AG09319 (cell line): ENCODE measurements at regions not wholly inside any gene's neighbourhood (a gene's known extent, or its start where the extent isn't known, plus 50 kb on each side); places are given as distances from the start of the nearest gene placed in this dataset.

Experiments used
- DNase-seq: peaks from one replicate; pipeline ENCODE4 v3.0.0-alpha.2; 2010; ENCODE audit warnings: low read depth; ENCODE audit errors: extremely low read depth
- CTCF ChIP-seq: IDR thresholded peaks from 2 replicates; pipeline ENCODE4 v1.5.1; 2011; ENCODE audit warnings: low read depth, mild to moderate bottlenecking, inconsistent platforms, low read length, moderate library complexity

- no peak for TF ChIP-seq CTCF
Observed at GRCh38 chr9:108637340-108637739, 218.4 kb downstream of the ACTL7B start.

GRCh38 chr9:108636013-108636412, 219.8 kb downstream of the ACTL7B start:
- DNase-seq: no peak
- TF ChIP-seq CTCF: no peak

More at GRCh38 chr9:108637340-108637739, 218.4 kb downstream of the ACTL7B start:
- DNase-seq: no peak

GRCh38 chr9:108634672-108635462, 220.9 kb downstream of the ACTL7B start:
- TF ChIP-seq CTCF: no peak
- DNase-seq: no peak

GRCh38 chr9:108634204-108634603, 221.6 kb downstream of the ACTL7B start:
- no peak for TF ChIP-seq CTCF
- no peak for DNase-seq

GRCh38 chr9:108631496-108632285, 224.1 kb downstream of the ACTL7B start:
- no peak for DNase-seq
- no peak for TF ChIP-seq CTCF

GRCh38 chr9:108628316-108628715, 227.5 kb downstream of the ACTL7B start:
- DNase-seq: no peak
- TF ChIP-seq CTCF: no peak

GRCh38 chr9:108626743-108627142, 229.0 kb downstream of the ACTL7B start:
- no peak for DNase-seq
- no peak for TF ChIP-seq CTCF
